Activated T-helper 9 cell treated with anti-CD3 and anti-CD28 coated beads, Interleukin-2, amount 50 U/mL, for 16 hours (primary cell): ENCODE measurements at regions not wholly inside any gene's neighbourhood (a gene's known extent, or its start where the extent isn't known, plus 50 kb on each side); places are given as distances from the start of the nearest gene placed in this dataset.
A peak's percentile ranks its signal among the peaks of the same experiment; 100 is the strongest.

Source experiments
- DNase-seq: peaks from one replicate; pipeline ENCODE4 v3.0.0-alpha.2; 2020; ENCODE audit warnings: low read depth

DNA sequence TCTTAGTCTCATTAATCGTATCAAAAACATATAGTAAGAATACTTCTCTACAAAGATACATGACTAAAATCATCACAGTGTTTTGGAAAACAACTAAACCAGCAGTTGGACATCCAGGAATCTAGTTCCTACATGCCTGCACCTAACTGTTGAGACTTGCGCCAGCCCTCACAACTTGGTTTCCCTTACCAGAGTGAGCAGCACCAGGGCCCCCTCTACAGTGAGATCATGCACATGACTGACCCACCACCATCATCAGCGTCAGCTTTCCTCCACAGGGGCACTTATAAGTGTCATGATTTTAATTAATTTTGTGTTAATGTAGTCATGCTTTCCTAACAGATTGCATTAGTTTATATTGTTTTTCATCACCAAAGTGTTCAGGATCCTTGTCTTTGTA is 1322.0 kb downstream of the EFNB2 start:
- no peak for DNase-seq

DNA sequence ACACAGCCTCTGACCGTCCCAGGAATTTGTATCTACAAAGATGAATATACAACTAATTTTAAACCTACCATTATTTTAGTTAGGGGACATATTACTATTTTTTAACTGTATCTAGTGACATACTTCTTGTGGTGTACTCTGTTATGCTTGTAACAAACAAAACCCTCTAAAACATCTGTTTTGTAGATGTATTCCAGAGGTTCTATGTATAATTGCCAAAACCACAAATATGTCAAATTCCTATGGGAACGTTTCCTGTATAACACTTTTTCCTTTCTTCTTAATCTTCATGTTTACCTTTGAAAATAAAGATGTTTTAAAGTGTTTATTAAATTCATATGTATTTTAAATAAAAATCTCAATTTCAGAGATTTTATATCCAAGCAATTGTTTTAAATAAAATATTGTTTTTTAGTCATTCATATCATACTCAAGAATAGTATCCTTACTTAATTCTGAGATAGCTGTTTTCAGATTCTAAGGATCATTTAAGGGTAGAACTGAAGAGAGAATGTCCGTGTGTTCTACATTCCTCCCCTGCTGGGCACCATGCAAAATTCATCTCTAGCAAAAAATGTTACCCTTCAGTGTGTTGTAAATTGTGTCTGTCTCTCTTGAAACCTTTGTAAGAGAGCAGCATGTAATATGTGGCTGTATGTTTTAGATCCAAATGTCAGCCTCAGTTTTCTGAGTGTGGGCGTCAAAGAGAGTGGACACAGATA is 1327.7 kb downstream of the EFNB2 start:
- DNase-seq = no peak

DNA sequence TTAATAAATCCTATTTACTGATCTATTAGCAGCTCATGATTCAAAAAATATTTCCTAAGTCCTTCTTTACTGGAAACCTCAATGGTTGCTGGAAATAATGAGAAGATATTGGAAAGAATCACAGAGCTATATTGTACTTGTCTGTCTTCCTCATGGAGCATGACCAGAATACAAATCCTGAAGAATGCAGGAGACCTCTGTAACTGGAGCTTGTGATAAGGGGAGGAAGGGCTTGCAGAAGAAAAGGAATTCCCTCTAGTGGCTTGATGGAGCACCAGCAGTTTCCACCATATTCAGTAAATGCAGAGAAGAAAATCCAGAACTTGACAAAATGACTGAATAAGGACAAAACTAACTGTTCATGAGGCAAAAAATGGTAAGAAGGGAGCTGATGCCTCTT is 1333.1 kb downstream of the EFNB2 start:
- DNase-seq = no peak

DNA sequence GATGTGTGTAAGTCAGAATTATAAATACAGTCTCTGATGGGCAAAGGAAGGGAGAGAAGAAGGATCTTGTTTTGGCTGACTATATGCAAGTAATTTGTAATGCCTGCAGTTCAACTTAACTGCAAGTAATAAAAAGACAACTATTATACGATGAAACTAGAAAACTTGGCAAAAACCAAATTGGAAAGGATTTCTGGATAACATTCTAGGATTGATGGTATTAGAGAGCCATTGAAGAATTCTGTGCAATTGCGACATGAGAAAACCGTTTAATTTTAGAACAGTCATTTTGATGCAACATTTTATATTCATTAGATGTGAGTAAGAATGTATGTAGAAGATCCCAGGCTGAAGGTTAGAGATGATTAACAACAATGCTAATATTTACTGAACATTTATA is 1334.1 kb downstream of the EFNB2 start:
- no peak for DNase-seq

DNA sequence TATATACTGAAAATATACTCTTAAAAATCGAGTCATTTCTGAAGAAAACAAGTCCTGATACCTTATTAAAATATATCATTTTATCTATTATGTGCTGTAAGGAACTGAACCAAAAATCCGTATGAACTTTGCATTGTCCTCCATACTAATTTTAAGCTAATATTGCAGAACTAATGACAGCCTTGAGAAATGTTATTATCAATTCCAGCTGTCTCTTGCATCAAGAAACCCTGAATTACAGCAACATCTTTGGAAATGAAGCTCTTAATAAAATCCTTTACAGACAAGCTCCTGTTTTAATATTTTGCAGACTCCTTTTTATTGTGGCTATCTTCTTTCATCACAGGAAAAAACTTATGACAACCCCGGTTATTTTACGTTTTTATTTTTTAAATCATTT is 1335.3 kb downstream of the EFNB2 start:
- no peak for DNase-seq

DNA sequence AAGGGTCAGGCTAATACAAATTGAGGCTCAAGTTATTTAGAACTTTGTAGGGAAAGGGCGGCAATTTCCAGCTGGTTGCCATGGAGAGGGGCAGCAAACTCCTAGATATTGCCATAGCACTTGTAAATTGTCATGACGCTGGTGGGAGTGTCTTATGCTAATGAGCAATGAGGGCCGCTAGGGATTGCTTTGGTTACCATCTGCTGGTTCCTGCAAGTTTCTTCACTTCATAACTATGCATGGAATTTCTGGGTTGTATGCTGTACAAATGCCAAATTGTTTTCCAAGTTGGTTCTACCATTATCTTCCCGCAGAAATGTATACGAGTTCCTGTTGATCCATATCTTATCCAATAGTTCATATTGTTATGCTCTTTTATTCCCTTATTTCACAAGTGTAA is 1339.4 kb downstream of the EFNB2 start:
- no peak for DNase-seq

DNA sequence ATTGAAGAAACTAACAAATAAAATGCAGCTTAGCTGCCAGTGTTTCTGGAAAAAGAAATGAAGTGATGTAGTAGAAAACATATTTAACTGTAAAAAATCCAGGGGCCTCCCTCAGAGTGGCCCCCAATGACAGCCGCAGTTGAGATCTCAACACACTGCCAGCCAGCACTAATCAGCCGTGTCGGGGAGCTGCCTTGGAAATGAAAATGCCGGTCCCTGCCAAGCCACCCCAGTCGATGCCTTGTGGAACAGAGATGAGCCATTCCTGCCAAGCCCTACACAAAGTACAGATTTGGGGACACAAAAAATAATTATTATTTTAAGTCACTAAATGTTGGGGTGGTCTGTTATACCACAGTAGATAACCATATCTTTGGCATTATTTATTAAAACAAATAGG is 1342.4 kb downstream of the EFNB2 start:
- DNase-seq = no peak

DNA sequence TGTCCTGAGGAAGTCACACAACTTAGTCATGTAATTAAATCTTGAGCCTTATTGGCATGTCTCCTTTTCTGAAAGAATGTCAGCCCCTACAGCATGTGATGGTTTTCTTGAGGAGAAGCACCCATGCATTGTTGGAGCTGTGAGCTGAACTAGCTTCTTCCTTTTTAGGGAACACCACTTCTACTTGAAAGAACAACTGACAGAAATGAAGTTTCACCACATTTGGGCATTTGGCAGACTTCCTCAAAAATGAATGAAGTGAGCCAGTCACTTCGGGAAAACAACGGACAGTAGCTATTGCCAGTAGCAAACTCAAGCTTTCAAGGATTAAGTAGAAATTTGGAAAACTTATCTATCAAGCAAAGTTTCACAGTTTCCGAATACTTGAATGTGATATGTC is 1351.3 kb downstream of the EFNB2 start:
- no peak for DNase-seq

DNA sequence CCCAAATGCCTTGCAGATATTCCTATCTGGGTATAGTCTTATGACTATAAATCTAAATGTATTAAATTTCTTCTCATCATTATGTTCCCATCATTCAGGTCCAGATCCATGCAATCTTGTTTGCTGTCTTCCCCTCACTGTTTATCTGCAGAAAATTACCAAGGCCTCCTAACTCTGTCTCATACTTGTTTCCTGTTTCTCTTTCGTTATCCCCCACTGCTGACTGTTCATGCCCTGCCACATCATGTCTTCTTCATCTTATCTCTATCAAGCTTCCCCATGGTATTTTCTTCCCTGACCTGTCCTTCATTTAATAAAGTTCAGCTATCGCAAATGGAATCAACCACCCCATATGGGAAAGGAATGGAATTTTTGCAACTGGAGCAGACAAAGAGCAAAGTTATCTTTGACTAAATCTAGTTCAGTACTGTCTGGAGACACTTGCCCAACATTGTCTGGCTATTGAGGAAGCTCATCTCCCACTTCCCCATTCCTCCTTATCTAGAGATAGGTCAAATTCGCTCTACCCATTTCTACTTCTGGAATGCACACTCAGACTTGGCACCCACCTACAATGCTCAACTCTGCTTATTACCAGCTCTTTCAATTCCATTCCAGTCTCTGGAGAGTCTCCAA is 1358.1 kb downstream of the EFNB2 start:
- no peak for DNase-seq

DNA sequence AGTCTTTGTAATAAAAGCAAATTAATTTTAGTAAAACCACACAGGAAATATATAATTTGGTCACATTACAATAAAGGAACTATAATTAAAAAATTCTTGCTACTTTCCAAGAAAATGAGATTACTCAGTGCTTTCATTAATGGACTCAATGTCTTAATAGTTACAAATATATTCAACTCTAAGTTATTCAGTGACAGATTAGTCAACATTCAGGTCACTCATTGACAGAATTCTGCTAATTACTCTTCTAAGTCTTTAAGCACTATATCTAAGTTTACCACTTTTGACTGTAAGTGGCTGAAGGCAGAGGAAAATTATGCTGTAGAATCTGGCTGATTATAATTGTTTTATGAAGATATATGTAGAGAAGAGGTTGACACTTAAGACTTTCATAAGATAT is 1365.0 kb downstream of the EFNB2 start:
- no peak for DNase-seq

DNA sequence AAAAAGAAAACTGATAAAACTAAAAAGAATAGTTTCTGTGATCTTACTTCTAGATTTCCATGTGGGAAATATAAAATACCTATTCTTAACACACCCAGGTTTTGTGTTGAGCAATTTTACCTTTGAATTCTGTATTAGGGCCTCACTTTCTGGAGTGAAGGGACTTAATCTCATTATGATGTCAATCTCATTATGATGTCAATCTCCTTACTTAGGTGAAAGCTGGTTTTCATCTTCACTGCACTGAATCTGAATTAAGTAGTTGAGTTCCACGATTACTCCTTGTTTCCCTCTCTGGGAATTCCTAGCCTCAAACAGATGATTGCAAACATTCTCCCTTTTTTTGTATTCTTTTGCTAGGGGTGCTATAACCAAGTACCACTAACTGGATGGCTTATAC is 1367.2 kb downstream of the EFNB2 start:
- no peak for DNase-seq

DNA sequence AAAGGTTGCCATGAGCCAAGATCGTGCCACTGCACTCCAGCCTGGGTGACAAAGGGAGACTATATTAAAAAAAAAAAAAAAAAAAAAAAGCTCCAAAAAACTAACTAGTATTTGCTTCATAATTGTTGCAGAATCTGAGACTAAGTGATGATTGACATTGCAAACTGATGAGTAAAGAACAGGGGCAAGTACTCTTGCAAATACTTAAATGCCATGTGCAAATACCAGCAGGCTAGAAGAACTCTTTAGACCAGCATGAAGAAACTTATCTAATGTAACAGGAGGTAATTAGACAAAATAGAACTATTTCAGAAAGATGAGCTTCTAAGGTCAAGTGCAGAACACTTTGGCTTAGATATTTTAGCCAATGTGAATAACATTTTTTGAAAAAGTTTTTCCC is 1368.1 kb downstream of the EFNB2 start:
- DNase-seq = no peak

DNA sequence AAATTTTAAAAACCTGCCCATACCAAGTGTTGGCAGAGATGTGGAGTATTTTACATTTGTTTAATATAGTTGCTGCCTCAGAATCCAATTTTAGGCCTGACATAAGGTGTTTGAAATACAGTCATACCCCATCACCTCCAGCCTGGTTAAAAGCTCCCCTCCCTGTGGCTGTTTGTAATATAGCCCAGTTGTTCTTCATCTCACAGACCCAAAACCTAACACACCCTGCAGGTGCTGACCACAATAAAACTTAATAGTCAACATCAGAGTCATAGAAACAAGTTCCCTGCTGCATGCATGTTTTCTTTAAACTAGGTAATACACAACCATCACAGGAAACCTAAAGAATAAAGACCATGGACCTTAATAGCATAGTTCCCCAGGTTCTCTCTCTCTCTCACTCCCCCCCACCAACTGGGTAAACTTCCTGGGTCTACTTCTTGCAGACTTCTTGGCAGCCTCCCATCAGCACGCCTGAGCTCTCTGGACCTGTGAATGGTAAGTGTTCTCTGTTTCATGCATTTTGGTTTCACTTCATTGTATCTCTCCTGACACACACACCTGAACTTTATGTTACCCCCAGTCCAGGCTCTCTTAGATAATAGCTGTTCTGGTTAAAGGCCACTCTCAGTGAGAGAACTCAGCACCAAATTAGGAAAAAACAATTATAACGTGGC is 1369.9 kb downstream of the EFNB2 start:
- DNase-seq = no peak

DNA sequence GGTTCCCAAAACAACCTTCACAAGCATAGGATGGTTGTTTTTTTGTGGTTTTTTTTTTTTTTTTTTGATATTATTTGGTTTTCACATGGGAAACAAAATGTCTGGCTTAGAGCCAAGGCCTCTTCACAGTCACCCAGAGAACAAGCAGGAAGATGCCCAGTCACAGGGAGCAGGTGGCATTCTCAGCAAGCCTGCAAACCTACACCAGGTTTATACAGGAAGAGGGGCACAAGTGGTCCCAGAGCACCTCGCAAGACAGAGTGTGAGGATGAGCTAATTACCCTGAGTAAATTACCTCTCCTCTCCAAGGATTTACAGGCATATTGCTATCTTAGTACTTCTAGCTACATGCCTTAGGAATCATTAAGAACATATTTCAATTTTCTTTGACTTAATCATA is 1375.6 kb downstream of the EFNB2 start:
- DNase-seq = no peak

DNA sequence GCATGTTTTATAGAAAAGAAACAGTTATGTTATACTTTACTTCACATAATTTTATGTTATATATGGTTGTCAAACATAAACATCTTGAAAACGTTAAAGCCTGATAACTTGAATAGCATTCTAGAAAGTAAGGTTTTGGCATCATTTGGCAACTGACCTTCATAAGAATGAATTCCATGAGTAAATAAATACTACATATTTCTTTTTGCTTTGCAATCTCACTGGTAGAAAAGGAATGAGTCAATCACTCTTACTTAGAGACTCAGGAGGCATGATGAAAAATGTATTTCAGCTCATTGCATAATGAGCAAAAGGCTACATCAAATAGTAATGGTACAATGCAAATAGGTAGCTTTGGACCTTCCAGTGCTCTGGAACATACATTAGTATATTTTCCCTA is 1381.9 kb downstream of the EFNB2 start:
- DNase-seq = no peak

DNA sequence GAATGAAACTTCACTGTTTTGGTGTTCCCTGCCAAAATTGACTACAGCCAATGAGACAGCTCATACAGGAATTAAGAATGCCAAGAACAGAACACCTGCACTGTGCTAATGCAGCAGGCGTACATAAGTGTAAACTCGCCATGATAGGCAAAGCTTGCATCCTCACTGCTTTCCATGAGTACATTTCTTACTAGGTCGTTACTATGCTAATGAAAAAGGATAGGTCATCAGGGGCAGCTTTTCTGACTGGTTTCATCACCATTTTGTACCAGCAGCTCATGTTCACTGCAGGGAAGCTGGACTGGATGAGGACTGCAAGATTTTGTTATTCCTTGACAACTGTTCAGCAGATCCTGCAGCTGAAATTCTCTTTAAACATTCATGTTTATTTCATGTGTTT is 1383.8 kb downstream of the EFNB2 start:
- DNase-seq = no peak

DNA sequence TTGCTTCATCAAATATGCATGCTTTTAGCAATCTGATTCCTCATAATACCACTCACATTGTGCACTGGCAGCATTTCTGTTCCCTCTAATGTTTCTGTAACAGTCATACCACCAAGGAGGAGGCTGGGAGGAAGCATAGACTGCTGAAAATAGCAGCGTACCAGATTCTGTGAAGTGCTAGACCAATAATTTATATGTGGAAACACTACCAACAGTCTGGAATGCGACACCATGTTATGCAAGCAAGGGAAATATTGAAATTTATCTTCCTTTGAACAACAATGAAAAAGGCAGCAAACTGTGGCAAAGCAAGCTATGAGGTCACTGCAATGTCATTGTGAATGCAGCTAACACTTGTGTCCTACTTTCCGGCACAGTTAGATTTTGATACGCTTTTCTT is 1388.0 kb downstream of the EFNB2 start:
- no peak for DNase-seq

DNA sequence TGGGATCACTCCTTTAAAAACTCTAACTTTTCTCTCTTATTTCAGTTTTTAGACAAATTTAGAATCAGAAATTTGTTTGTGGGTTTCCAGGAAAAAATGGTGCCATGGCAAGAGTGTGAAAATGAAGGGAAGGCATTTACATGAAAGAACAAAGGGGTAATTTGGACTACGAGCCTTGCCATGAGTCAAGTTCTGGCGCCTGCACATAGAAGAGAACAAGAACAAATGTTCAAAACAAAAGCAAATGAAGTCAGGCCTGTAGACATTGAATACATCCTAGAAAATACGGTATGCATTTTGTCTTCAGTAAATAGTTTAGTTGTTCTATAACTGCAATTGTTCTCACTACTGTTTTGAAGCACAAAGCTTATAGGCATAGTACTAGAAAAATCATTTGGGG is 1390.5 kb downstream of the EFNB2 start:
- no peak for DNase-seq

DNA sequence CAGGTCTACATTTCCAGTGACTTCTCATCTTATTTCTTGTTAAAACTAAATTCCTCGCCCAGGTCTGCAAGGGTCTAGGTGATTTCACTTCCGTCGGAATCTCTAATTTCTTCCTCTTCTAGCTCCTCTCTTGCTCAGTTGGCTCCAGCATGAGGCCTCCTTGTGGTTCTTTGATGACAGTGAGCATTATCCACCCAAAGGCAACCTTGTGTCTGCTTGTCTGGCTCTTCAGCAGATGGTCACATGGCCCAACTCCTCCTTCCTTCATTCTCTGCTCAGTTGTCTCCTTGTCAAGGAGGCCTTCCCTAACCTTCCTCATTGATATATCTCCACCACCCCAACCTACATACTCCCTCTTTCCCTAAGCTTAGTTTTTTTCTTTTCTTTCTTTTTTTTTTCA is 1391.4 kb downstream of the EFNB2 start:
- DNase-seq = no peak

DNA sequence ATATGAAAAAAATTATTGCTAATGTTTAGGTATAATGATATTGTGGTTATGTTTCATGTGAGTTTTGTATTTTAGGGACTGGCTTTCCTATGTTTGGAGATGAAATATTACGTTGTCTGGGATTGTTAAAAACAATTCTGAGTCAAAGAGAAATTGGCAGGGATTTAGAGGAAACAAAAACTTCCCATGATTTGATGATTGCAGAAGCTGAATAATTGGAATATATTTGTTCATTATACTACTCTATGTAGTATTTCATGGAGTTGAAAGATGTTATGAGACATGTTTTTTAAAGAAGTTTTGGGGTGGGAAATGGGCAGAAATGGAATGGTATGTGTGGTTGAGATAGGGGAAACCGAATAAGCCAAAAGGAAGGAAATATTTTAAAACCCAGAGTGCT is 1392.9 kb downstream of the EFNB2 start:
- DNase-seq = no peak

DNA sequence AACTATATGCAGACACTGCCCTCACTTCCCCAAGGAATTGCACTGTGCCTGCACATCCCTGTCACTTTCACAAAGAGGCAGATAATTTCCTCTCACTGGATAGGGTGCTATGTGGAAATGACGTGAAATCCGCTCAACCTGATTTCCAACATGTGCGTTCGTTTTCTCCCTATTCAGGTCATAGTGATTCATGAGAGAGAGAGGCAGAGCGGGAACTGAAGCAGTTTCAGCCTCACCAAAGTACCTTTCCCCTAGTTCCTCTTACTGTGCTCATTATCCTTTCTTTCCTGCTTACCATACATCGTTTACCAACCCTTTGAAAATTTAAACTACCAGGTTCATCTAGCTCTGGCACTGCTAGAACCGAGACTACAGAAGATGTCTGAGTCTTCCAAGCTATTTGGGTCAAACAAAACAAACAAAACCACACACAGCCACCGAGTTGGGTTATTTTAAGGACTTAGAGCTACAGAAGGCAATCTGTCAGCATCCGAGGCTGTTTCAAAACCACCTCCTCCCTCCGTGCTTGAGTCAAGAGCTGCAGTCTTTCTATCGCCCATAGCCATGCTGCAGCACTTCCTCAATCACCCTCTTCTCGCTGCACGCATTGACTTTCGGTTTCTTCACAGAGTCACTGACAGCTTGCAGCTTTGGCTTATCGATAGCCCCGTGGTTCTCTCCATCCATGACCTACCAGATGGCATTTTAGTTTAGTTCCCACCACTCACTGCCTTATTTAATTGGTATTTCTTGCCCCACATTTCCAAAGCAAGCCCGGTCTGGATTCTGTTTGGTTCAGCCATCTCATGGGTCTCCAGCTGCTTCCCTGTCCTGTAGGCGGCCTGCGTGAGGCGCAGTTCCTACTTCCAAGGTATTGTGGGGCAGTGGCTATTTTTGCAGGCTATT is 1395.8 kb downstream of the EFNB2 start:
- DNase-seq = peak; percentile 19

DNA sequence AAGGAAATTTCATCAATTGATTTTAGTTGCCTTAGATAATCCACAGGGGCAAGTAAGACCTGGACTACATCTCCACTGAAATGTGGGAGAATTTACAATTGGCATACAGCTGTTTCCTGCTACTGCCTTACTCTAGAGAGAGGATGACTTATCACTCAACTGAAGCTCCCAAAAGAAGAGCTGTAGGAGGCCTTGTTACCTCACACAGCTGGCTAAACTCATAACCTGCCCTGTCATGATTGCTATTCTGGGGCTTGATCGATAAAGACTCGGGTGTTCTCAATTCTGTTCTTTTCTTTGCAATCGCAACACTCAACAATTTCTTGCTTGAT is 1396.4 kb downstream of the EFNB2 start:
- no peak for DNase-seq
